ENCODE measurements at regions not wholly inside any gene's neighbourhood (a gene's known extent, or its start where the extent isn't known, plus 50 kb on each side); places are given as distances from the start of the nearest gene placed in this dataset.

- no peak for DNase-seq
- 83% methylated on average over 29 of the region's 29 CpGs for WGBS (ENCODE audit: insufficient coverage)
- no peaks in the 10 kb centered on the region for H3K79me2 ChIP-seq (ENCODE audit: control insufficient read depth, insufficient read depth, low read length)
- Mint-ChIP-seq H3K4me3 (no peak overlapping the region), H3K27ac (no peak overlapping the region), H3K9me3 (ENCODE audit: insufficient read depth) (peaks cover 2% of the 10 kb centered on the region), H3K4me1 (no peaks in the 10 kb centered on the region), H3K27me3 (no peaks in the 10 kb centered on the region)
- H3K27me3 ChIP-seq (replicated peaks in 1 of 4; ENCODE audit: control extremely low read depth in 1 of 4, control insufficient read depth in 3 of 4, insufficient read depth in 4 of 4, low read length in 3 of 4), result no peaks in the 10 kb centered on the region
- no peak overlapping the region for H2AFZ ChIP-seq (ENCODE audit: insufficient read depth, low read depth, low read length, poor library complexity, severe bottlenecking)
- H3K4me3 ChIP-seq (ENCODE audit: control extremely low read depth in 1 of 5, extremely low read depth in 1 of 5, insufficient read depth in 1 of 5, low read depth in 2 of 5, low read length in 4 of 5), result no peak overlapping the region
- H3K4me2 ChIP-seq (replicated peaks; ENCODE audit: low read depth, low read length, poor library complexity, severe bottlenecking), result no peak overlapping the region
- H3K9me3 ChIP-seq (ENCODE audit: control extremely low read depth in 1 of 3, control insufficient read depth in 2 of 3, insufficient read depth in 1 of 3, low read length in 2 of 3), result peaks cover 0 to 37% (median 0%) of the 10 kb centered on the region in 3 donors
- no peaks in the 10 kb centered on the region for H3K4me1 ChIP-seq (ENCODE audit: control insufficient read depth in 2 of 2, insufficient read depth in 2 of 2, low read length in 2 of 2)
- ATAC-seq (ENCODE audit: low read depth), result no peak
- H3K27ac ChIP-seq (ENCODE audit: low read length in 2 of 2), result no peak overlapping the region
- intact Hi-C loops (cut with micrococcal nuclease), result no loop called here
- CTCF ChIA-PET, result no interaction called here
- H3K9ac ChIP-seq (ENCODE audit: low read length), result no peak overlapping the region
- no peaks in the 10 kb centered on the region for H3K36me3 ChIP-seq (replicated peaks in 1 of 2; ENCODE audit: control extremely low read depth in 1 of 2, control insufficient read depth in 1 of 2, extremely low read depth in 1 of 2, insufficient read depth in 2 of 2, low read length in 1 of 2)
- TF ChIP-seq, protein P1, sequence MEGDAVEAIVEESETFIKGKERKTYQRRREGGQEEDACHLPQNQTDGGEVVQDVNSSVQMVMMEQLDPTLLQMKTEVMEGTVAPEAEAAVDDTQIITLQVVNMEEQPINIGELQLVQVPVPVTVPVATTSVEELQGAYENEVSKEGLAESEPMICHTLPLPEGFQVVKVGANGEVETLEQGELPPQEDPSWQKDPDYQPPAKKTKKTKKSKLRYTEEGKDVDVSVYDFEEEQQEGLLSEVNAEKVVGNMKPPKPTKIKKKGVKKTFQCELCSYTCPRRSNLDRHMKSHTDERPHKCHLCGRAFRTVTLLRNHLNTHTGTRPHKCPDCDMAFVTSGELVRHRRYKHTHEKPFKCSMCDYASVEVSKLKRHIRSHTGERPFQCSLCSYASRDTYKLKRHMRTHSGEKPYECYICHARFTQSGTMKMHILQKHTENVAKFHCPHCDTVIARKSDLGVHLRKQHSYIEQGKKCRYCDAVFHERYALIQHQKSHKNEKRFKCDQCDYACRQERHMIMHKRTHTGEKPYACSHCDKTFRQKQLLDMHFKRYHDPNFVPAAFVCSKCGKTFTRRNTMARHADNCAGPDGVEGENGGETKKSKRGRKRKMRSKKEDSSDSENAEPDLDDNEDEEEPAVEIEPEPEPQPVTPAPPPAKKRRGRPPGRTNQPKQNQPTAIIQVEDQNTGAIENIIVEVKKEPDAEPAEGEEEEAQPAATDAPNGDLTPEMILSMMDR (IDR thresholded peaks at IDR 0.05), result no peak
- TF ChIP-seq EZH2 (IDR thresholded peaks at IDR 0.05; ENCODE audit: borderline replicate concordance, insufficient read depth, low read depth, low read length, poor library complexity, severe bottlenecking), result no peak
- no peaks in the 10 kb centered on the region for H4K20me1 ChIP-seq (ENCODE audit: control insufficient read depth, insufficient read depth, low read length, poor library complexity, severe bottlenecking)
- POLR2A ChIA-PET, result no interaction called here
Observed at GRCh38 chr5:3305432-3305831, 290.2 kb upstream of the IRX1 start.

DNA sequence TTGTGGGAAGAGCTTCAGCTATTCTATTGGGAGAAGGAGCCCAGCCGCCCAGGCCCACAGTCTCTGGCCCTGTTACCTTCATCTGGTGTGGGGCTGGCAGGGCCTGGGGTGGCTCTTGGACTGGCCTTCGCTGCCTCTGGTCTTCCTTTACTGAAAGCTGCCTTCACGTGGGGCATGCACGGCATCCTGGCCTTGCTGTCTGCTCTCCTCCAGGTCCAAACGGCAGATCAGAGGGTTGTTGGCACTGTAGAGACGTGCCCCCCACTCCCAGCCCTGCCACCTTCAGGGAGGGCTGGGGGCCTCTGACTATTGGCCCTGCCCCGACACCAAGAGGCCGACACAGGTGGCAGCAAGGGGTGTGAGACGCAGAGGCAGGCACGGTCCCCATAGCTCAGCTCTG lies 291.3 kb upstream of the IRX1 start:
- POLR2A ChIA-PET, result no interaction called here
- 90% methylated on average over 10 of the region's 10 CpGs for whole genome bisulfite sequencing (ENCODE audit: insufficient coverage)

More for the DNA sequence above, 291.3 kb upstream of the IRX1 start:
- Histone ChIP-seq H3K27me3 (replicated peaks in 1 of 4; ENCODE audit: control extremely low read depth in 1 of 4, control insufficient read depth in 3 of 4, insufficient read depth in 4 of 4, low read length in 3 of 4) (no peaks in the 10 kb centered on the region), H3K4me3 (ENCODE audit: control extremely low read depth in 1 of 5, extremely low read depth in 1 of 5, insufficient read depth in 1 of 5, low read depth in 2 of 5, low read length in 4 of 5) (no peak overlapping the region), H3K9me3 (ENCODE audit: control extremely low read depth in 1 of 3, control insufficient read depth in 2 of 3, insufficient read depth in 1 of 3, low read length in 2 of 3) (peaks cover 0 to 40% (median 0%) of the 10 kb centered on the region in 3 donors), H2AFZ (ENCODE audit: insufficient read depth, low read depth, low read length, poor library complexity, severe bottlenecking) (no peak overlapping the region), H3K36me3 (replicated peaks in 1 of 2; ENCODE audit: control extremely low read depth in 1 of 2, control insufficient read depth in 1 of 2, extremely low read depth in 1 of 2, insufficient read depth in 2 of 2, low read length in 1 of 2) (no peaks in the 10 kb centered on the region), H3K9ac (ENCODE audit: low read length) (no peak overlapping the region), H3K79me2 (ENCODE audit: control insufficient read depth, insufficient read depth, low read length) (no peaks in the 10 kb centered on the region), H3K4me2 (replicated peaks; ENCODE audit: low read depth, low read length, poor library complexity, severe bottlenecking) (no peak overlapping the region), H3K4me1 (ENCODE audit: control insufficient read depth in 2 of 2, insufficient read depth in 2 of 2, low read length in 2 of 2) (no peaks in the 10 kb centered on the region), H3K27ac (ENCODE audit: low read length in 2 of 2) (no peak overlapping the region), H4K20me1 (ENCODE audit: control insufficient read depth, insufficient read depth, low read length, poor library complexity, severe bottlenecking) (no peaks in the 10 kb centered on the region)
- H3K9me3 Mint-ChIP-seq (ENCODE audit: insufficient read depth), result peaks cover 2% of the 10 kb centered on the region
- H3K4me3 Mint-ChIP-seq, result no peak overlapping the region
- CTCF ChIA-PET, result interaction anchor here (0.8 kb wide), 1 partner anchor 8 kb away, joined by 3 read pairs; no protein-coding TSS in a partner anchor
- H3K4me1 Mint-ChIP-seq, result no peaks in the 10 kb centered on the region
- TF ChIP-seq, protein P1 (IDR thresholded peaks at IDR 0.05), result no peak
- no peak for TF ChIP-seq EZH2 (IDR thresholded peaks at IDR 0.05; ENCODE audit: borderline replicate concordance, insufficient read depth, low read depth, low read length, poor library complexity, severe bottlenecking)
- DNase-seq (no peak), ATAC-seq (ENCODE audit: low read depth) (no peak)
- no peak overlapping the region for H3K27ac Mint-ChIP-seq
- H3K27me3 Mint-ChIP-seq, result no peaks in the 10 kb centered on the region
- intact Hi-C loops (cut with micrococcal nuclease), result no loop called here
